ENCODE measurements at regions not wholly inside any gene's neighbourhood (a gene's known extent, or its start where the extent isn't known, plus 50 kb on each side); places are given as distances from the start of the nearest gene placed in this dataset.

- no peak for TF ChIP-seq CTCF (IDR thresholded peaks at IDR 0.05; ENCODE audit: insufficient read depth, low read length)
- no peak for TF ChIP-seq POLR2AphosphoS5 (IDR thresholded peaks at IDR 0.05; ENCODE audit: low read depth)
- TF ChIP-seq GABPA (IDR thresholded peaks at IDR 0.05; ENCODE audit: low read depth) = no peak
Measured at GRCh38 chr1:59219916-59220315, 77.0 kb upstream of the FGGY start.

Data from HL-60 (cell line).